Calu3 (cell line): ENCODE measurements at regions not wholly inside any gene's neighbourhood (a gene's known extent, or its start where the extent isn't known, plus 50 kb on each side); places are given as distances from the start of the nearest gene placed in this dataset.
"Not testable (repeated sequence)": the region's sequence is repeated elsewhere in the genome, so short reads cannot be mapped to it uniquely, and the experiment has no call there.

ENCODE experiments used
- BruUV-seq: library from RNA; stranded (reverse); fragments of 400-500 nt; replicated peaks from 2 replicates; lab custom pipeline; 2021; lab: Mats Ljungman, UMichigan
- CTCF ChIA-PET: fragments of 300-600 bp; sonication (Branson Sonifier 250); formaldehyde crosslinking; loops from one replicate; lab custom pipeline; 2022; ENCODE audit warnings: antibody characterized with exemption; lab: Charles Lee
- DNase-seq: peaks from one replicate; pipeline ENCODE4 v3.0.0; 2022
- H3K27ac Mint-ChIP-seq: one replicate; pipeline ENCODE4 v1.8.0; 2022; ENCODE audit warnings: mixed read lengths; ENCODE audit not compliant: unreplicated experiment
- H3K27me3 Mint-ChIP-seq: one replicate; pipeline ENCODE4 v1.8.0; 2022; ENCODE audit warnings: mixed read lengths; ENCODE audit not compliant: unreplicated experiment
- H3K36me3 Mint-ChIP-seq: one replicate; pipeline ENCODE4 v1.8.0; 2022; ENCODE audit warnings: mild to moderate bottlenecking, moderate library complexity, mixed read lengths; ENCODE audit not compliant: insufficient read depth, unreplicated experiment
- H3K4me1 Mint-ChIP-seq: one replicate; pipeline ENCODE4 v1.8.0; 2022; ENCODE audit warnings: mild to moderate bottlenecking, low read depth, mixed read lengths; ENCODE audit not compliant: unreplicated experiment
- H3K4me3 Mint-ChIP-seq: one replicate; pipeline ENCODE4 v1.8.0; 2022; ENCODE audit warnings: mild to moderate bottlenecking, low read depth, moderate library complexity, mixed read lengths; ENCODE audit not compliant: unreplicated experiment
- H3K9me3 Mint-ChIP-seq: one replicate; pipeline ENCODE4 v1.8.0; 2022; ENCODE audit warnings: low read depth, mixed read lengths; ENCODE audit not compliant: unreplicated experiment
- CTCF ChIP-seq: fragments of 200-600 bp; IDR thresholded peaks from one replicate; pipeline ENCODE4 v1.8.0; 2022; ENCODE audit warnings: antibody characterized with exemption; ENCODE audit not compliant: unreplicated experiment
- intact Hi-C: fragments of 100-400 bp; cut with micrococcal nuclease; formaldehyde crosslinking; loops from one replicate; pipeline ENCODE4 v1.10.0; 2022; ENCODE audit not compliant: unreplicated experiment

GRCh38 chrX:88136328-88136727 lies 610.7 kb upstream of the CPXCR1 start:
- intact Hi-C loops = loop anchor here (5.0 kb wide), 1 partner anchor 476 kb away; no protein-coding TSS in a partner anchor
- H3K9me3 Mint-ChIP-seq = no peaks in the 10 kb centered on the region

GRCh38 chrX:88146577-88146976 lies 600.4 kb upstream of the CPXCR1 start:
- Mint-ChIP-seq H3K36me3 (no peaks in the 10 kb centered on the region), H3K27ac (no peak overlapping the region), H3K4me1 (no peaks in the 10 kb centered on the region), H3K9me3 (peaks cover 5% of the 10 kb centered on the region), H3K27me3 (no peaks in the 10 kb centered on the region), H3K4me3 (no peak overlapping the region)
- DNase-seq = no peak
- intact Hi-C loops = no loop called here
- CTCF ChIA-PET = no interaction called here
- no peak for TF ChIP-seq CTCF
- no TSS peak for BruUV-seq

More at GRCh38 chrX:88136328-88136727, 610.7 kb upstream of the CPXCR1 start:
- Mint-ChIP-seq H3K36me3 (no peaks in the 10 kb centered on the region), H3K27ac (no peak overlapping the region), H3K4me3 (no peak overlapping the region), H3K4me1 (no peaks in the 10 kb centered on the region), H3K27me3 (no peaks in the 10 kb centered on the region)
- TF ChIP-seq CTCF = no peak
- no peak for DNase-seq
- no TSS peak for BruUV-seq
- CTCF ChIA-PET = no interaction called here

DNA sequence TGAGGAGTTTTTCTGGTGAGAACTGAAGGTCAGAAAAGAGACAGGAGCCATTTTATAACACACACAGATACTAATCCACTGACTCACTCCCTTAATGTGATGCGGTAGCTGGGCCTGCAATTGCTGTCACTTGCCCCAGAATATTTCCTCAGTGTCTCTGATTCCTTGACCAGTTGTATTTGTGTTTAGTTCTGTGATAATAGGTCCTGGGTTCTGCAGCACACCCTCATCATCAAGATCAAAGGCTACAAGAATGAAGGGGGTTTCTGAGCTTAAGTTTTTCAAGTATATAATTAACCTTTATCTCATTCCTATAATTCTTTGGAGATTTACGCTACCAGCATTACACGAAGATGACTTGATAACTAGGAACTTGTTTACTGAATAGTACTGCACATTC lies 576.5 kb upstream of the CPXCR1 start:
- peaks cover 7% of the 10 kb centered on the region for H3K9me3 Mint-ChIP-seq
- no peaks in the 10 kb centered on the region for H3K4me1 Mint-ChIP-seq
- H3K27me3 Mint-ChIP-seq = no peaks in the 10 kb centered on the region
- intact Hi-C loops = no loop called here
- H3K27ac Mint-ChIP-seq = no peak overlapping the region
- H3K36me3 Mint-ChIP-seq = no peaks in the 10 kb centered on the region
- TF ChIP-seq CTCF = no peak
- CTCF ChIA-PET = no interaction called here
- BruUV-seq = no TSS peak
- no peak overlapping the region for H3K4me3 Mint-ChIP-seq
- no peak for DNase-seq

GRCh38 chrX:88173932-88174440 lies 573.0 kb upstream of the CPXCR1 start:
- H3K4me1 Mint-ChIP-seq, H3K27me3 Mint-ChIP-seq, BruUV-seq, H3K36me3 Mint-ChIP-seq, DNase-seq, H3K9me3 Mint-ChIP-seq, H3K4me3 Mint-ChIP-seq, H3K27ac Mint-ChIP-seq, CTCF ChIA-PET, intact Hi-C loops: not testable (repeated sequence)

GRCh38 chrX:88202149-88202548 lies 544.9 kb upstream of the CPXCR1 start:
- no peak overlapping the region for H3K4me3 Mint-ChIP-seq
- H3K36me3 Mint-ChIP-seq = no peaks in the 10 kb centered on the region
- CTCF ChIA-PET = no interaction called here
- BruUV-seq = no TSS peak
- intact Hi-C loops = no loop called here
- peaks cover 9% of the 10 kb centered on the region for H3K9me3 Mint-ChIP-seq
- H3K4me1 Mint-ChIP-seq = no peaks in the 10 kb centered on the region
- no peak overlapping the region for H3K27ac Mint-ChIP-seq
- no peaks in the 10 kb centered on the region for H3K27me3 Mint-ChIP-seq
- no peak for DNase-seq
- TF ChIP-seq CTCF = no peak
